Adrenal gland (tissue), 9 donors: ENCODE measurements at regions not wholly inside any gene's neighbourhood (a gene's known extent, or its start where the extent isn't known, plus 50 kb on each side); places are given as distances from the start of the nearest gene placed in this dataset.
"Not testable (repeated sequence)": the region's sequence is repeated elsewhere in the genome, so short reads cannot be mapped to it uniquely, and the experiment has no call there.

Experiments
- DNase-seq, 7 donors: peaks; one replicate each; pipeline ENCODE4 v3.0.0-alpha.2; 2019 to 2020
- H3K27ac ChIP-seq, 5 donors: fragments of 200-600 bp; sonication (generic) in 4 of 5; 1 replicate in 3 of 5; 2 replicates in 2 of 5; pipeline versions ENCODE4 v1.5.1 to v1.8.0; 2016 to 2020; ENCODE audit warnings: mild to moderate bottlenecking in 1 of 5
- H3K27me3 ChIP-seq: fragments of 200-600 bp; 2 replicates; pipeline ENCODE4 v1.8.0; 2021
- H3K36me3 ChIP-seq, 2 donors: fragments of 200-600 bp; replicated peaks in 1 of 2; 1 replicate in 1 of 2; 2 replicates in 1 of 2; pipeline versions ENCODE4 v1.5.1 to v1.8.0; 2018 to 2022
- H3K4me1 ChIP-seq, 2 donors: fragments of 200-600 bp; replicated peaks in 1 of 2; 1 replicate in 1 of 2; 2 replicates in 1 of 2; pipeline versions ENCODE4 v1.5.1 to v1.8.0; 2018 to 2021
- H3K4me3 ChIP-seq, 4 donors: fragments of 200-600 bp; sonication (generic) in 3 of 4; one replicate each; pipeline ENCODE4 v1.5.1; 2016 to 2018
- H3K9me3 ChIP-seq, 3 donors: fragments of 200-600 bp; sonication (generic) in 1 of 3; replicated peaks in 1 of 3; 1 replicate in 2 of 3; 2 replicates in 1 of 3; pipeline versions ENCODE4 v1.5.1 to v1.8.0; 2016 to 2021
- CTCF ChIP-seq, 6 experiments: fragments of 450-650 bp in 4 of 6; fragments of 200-600 bp in 2 of 6; sonication (generic) in 1 of 6; IDR thresholded peaks; 1 replicate in 5 of 6; 2 replicates in 1 of 6; pipeline versions ENCODE4 v1.5.1 to v1.8.0; 2016 to 2021; ENCODE audit warnings: antibody characterized with exemption in 6 of 6, mild to moderate bottlenecking in 2 of 6, moderate library complexity in 1 of 6
- POLR2A ChIP-seq, 2 donors: fragments of 450-650 bp; IDR thresholded peaks; one replicate each; pipeline ENCODE4 v1.6.1; 2017; ENCODE audit warnings: antibody characterized with exemption in 2 of 2, mild to moderate bottlenecking in 2 of 2, moderate library complexity in 1 of 2
- WGBS, 4 donors: extraction: QIAGEN DNeasy Blood & Tissue Kit in 2 of 4; methylation state at CpG; one replicate each; pipeline versions ENCODE4 v1.1.5 to v1.1.7; 2013 to 2017; 5-methylcytosine and 5-hydroxymethylcytosine counted together
- intact Hi-C, 2 donors: fragments of 100-400 bp; cut with DNase I; formaldehyde crosslinking; loops; one replicate each; pipeline versions ENCODE4 v1.14.1 to v1.15.0; 2022 to 2023
- donor health status: healthy with polysubstance abuse.
- donor health status: Bipolar disorder and iron deficiency.
- donor health status: DM: yes; HTN: yes; CAD: no.
- donor health status: DM: no; HTN: no; CAD: no.
- donor health status: DM: no; HTN: no; CAD: no.

GRCh38 chr12:93090731-93091172, 161.7 kb upstream of the EEA1 start:
- Histone ChIP-seq H3K4me1 (peaks cover 0 to 4% of the 10 kb centered on the region in 2 donors), H3K27ac (no peak overlapping the region), H3K9me3 (no peaks in the 10 kb centered on the region), H3K4me3 (no peak overlapping the region), H3K27me3 (no peaks in the 10 kb centered on the region), H3K36me3 (no peaks in the 10 kb centered on the region)
- no peak for DNase-seq
- TF ChIP-seq CTCF (IDR thresholded peaks at IDR 0.05) (no peak), POLR2A (IDR thresholded peaks at IDR 0.05) (no peak)
- intact Hi-C loops, result no loop called here

GRCh38 chr12:93091886-93092648, 163.0 kb upstream of the EEA1 start:
- TF ChIP-seq POLR2A (IDR thresholded peaks at IDR 0.05), result no peak
- TF ChIP-seq CTCF (IDR thresholded peaks at IDR 0.05), result no peak
- H3K36me3 ChIP-seq, result no peaks in the 10 kb centered on the region
- no peaks in the 10 kb centered on the region for H3K9me3 ChIP-seq
- H3K4me1 ChIP-seq, result peaks cover 0 to 4% of the 10 kb centered on the region in 2 donors
- H3K27ac ChIP-seq, result no peak overlapping the region
- H3K27me3 ChIP-seq, result no peaks in the 10 kb centered on the region
- 70 to 83% (median 75%) methylated on average over 6 of the region's 6 CpGs for WGBS, 4 donors
- no peak overlapping the region for H3K4me3 ChIP-seq
- no peak for DNase-seq
- intact Hi-C loops, result no loop called here

GRCh38 chr12:93092649-93092945, 163.5 kb upstream of the EEA1 start:
- Histone ChIP-seq H3K36me3 (no peaks in the 10 kb centered on the region), H3K27me3 (no peaks in the 10 kb centered on the region), H3K27ac (no peak overlapping the region), H3K4me3 (no peak overlapping the region), H3K4me1 (peaks cover 0 to 4% of the 10 kb centered on the region in 2 donors), H3K9me3 (no peaks in the 10 kb centered on the region)
- intact Hi-C loops, result no loop called here
- DNase-seq, result no peak
- TF ChIP-seq POLR2A (IDR thresholded peaks at IDR 0.05) (no peak), CTCF (IDR thresholded peaks at IDR 0.05) (no peak)
- WGBS, 4 donors, result 88 to 93% (median 89%) methylated on average over 6 of the region's 6 CpGs

- H3K4me3 ChIP-seq, result no peak overlapping the region
- H3K9me3 ChIP-seq, result no peaks in the 10 kb centered on the region
- 87 to 94% (median 91%) methylated on average over 3 of the region's 3 CpGs for WGBS, 4 donors
- no peak for DNase-seq
- TF ChIP-seq CTCF (IDR thresholded peaks at IDR 0.05) (no peak), POLR2A (IDR thresholded peaks at IDR 0.05) (no peak)
- H3K27me3 ChIP-seq, result no peaks in the 10 kb centered on the region
- no peaks in the 10 kb centered on the region for H3K36me3 ChIP-seq
- H3K27ac ChIP-seq, result no peak overlapping the region
- intact Hi-C loops, result no loop called here
- H3K4me1 ChIP-seq, result peaks cover 0 to 4% of the 10 kb centered on the region in 2 donors
Measured at GRCh38 chr12:93093243-93093642, 164.1 kb upstream of the EEA1 start.

GRCh38 chr12:93094222-93094621, 165.1 kb upstream of the EEA1 start:
- H3K27ac ChIP-seq, DNase-seq, H3K36me3 ChIP-seq, H3K4me1 ChIP-seq, H3K4me3 ChIP-seq, H3K27me3 ChIP-seq, H3K9me3 ChIP-seq, intact Hi-C loops: not testable (repeated sequence)
- 79 to 95% (median 89%) methylated on average over 8 to 9 of the region's 9 CpGs for WGBS, 4 donors
